Parathyroid adenoma (tissue), 2 donors: ENCODE measurements at regions not wholly inside any gene's neighbourhood (a gene's known extent, or its start where the extent isn't known, plus 50 kb on each side); places are given as distances from the start of the nearest gene placed in this dataset.
"Not testable (repeated sequence)": the region's sequence is repeated elsewhere in the genome, so short reads cannot be mapped to it uniquely, and the experiment has no call there.

Source experiments
- H2AFZ ChIP-seq: fragments of 300-600 bp; sonication (generic); one replicate; pipeline ENCODE4 v1.7.0; 2017; ENCODE audit warnings: antibody characterized with exemption, mild to moderate bottlenecking
- H3K27ac ChIP-seq: fragments of 300-600 bp; sonication (generic); one replicate; pipeline ENCODE4 v1.7.0; 2017
- H3K27me3 ChIP-seq: fragments of 300-600 bp; sonication (generic); one replicate; pipeline ENCODE4 v1.7.0; 2017; ENCODE audit warnings: low read length; ENCODE audit not compliant: control insufficient read depth, insufficient read depth
- H3K36me3 ChIP-seq: fragments of 300-600 bp; sonication (generic); one replicate; pipeline ENCODE4 v1.7.0; 2017; ENCODE audit warnings: low read length; ENCODE audit not compliant: control insufficient read depth, insufficient read depth
- H3K4me1 ChIP-seq: fragments of 300-600 bp; sonication (generic); one replicate; pipeline ENCODE4 v1.7.0; 2017; ENCODE audit warnings: control low read depth
- H3K4me2 ChIP-seq: fragments of 300-600 bp; sonication (generic); one replicate; pipeline ENCODE4 v1.7.0; 2017; ENCODE audit warnings: low read length
- H3K4me3 ChIP-seq: fragments of 300-600 bp; sonication (generic); one replicate; pipeline ENCODE4 v1.7.0; 2017; ENCODE audit warnings: low read depth, low read length
- H3K79me2 ChIP-seq: fragments of 300-600 bp; sonication (generic); one replicate; pipeline ENCODE4 v1.7.0; 2017; ENCODE audit warnings: control low read depth
- H3K9ac ChIP-seq: fragments of 300-600 bp; sonication (generic); one replicate; pipeline ENCODE4 v1.7.0; 2017; ENCODE audit warnings: mild to moderate bottlenecking
- H3K9me3 ChIP-seq: fragments of 300-600 bp; sonication (generic); one replicate; pipeline ENCODE4 v1.7.0; 2017; ENCODE audit warnings: low read length; ENCODE audit not compliant: control insufficient read depth
- CTCF ChIP-seq: fragments of 300-600 bp; sonication (generic); IDR thresholded peaks from one replicate; pipeline ENCODE4 v1.7.0; 2017; ENCODE audit warnings: antibody characterized with exemption, mild to moderate bottlenecking
- donor health status: primary hyperparathyroidism.

DNA sequence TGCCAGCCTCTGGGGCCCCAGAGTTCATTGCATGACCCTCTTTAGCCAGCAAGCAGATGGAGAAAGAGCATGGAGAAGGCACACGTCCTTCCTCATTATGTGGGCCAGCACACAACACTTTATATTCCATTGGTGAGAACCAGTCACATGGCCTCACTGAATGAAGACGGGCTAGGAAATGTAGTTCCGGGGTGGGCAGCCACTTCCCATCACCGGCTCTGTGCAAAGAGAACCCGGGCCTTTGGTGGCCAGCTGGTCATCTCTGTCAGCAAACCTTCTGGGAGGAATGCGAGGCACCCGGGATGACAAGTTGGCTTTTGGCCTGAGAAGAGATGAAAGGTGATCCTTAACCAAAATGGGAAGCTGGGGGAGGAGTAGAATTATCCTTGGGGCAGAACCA lies 90.2 kb upstream of the VGLL4 start:
- H2AFZ ChIP-seq: no peak overlapping the region
- H3K79me2 ChIP-seq: no peaks in the 10 kb centered on the region
- no peaks in the 10 kb centered on the region for H3K27me3 ChIP-seq
- H3K4me3 ChIP-seq: no peak overlapping the region
- H3K9me3 ChIP-seq: no peaks in the 10 kb centered on the region
- no peaks in the 10 kb centered on the region for H3K36me3 ChIP-seq
- no peak overlapping the region for H3K27ac ChIP-seq
- TF ChIP-seq CTCF: no peak
- H3K4me1 ChIP-seq: peaks cover 5% of the 10 kb centered on the region
- no peak overlapping the region for H3K4me2 ChIP-seq
- H3K9ac ChIP-seq: no peak overlapping the region

DNA sequence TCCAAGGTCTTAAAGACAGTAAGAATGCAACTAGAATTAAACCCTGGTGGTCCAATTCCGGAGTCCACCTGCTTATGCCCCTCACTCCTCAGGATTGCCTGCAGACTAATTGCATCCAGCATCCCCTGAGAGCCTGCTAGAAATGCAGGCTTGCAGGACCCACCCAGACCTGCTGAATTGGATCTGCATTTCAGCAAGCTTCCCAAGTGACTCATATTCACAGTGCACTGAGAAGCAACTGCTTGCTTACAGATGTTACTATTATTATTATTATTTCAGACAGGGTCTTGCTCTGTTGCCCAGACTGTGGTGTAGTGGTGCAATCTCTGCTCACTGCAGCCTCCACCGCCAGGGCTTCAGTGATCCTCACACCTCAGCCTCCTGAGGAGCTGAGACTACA lies 83.5 kb upstream of the VGLL4 start:
- H3K79me2 ChIP-seq: no peaks in the 10 kb centered on the region
- H3K4me2 ChIP-seq: no peak overlapping the region
- H3K4me1 ChIP-seq: no peaks in the 10 kb centered on the region
- H3K4me3 ChIP-seq: no peak overlapping the region
- H3K9me3 ChIP-seq: no peaks in the 10 kb centered on the region
- no peak overlapping the region for H3K27ac ChIP-seq
- no peaks in the 10 kb centered on the region for H3K27me3 ChIP-seq
- no peak overlapping the region for H3K9ac ChIP-seq
- no peak overlapping the region for H2AFZ ChIP-seq
- no peak for TF ChIP-seq CTCF
- no peaks in the 10 kb centered on the region for H3K36me3 ChIP-seq

- H3K27ac ChIP-seq: no peak overlapping the region
- H3K79me2 ChIP-seq: no peaks in the 10 kb centered on the region
- no peak for TF ChIP-seq CTCF
- no peaks in the 10 kb centered on the region for H3K27me3 ChIP-seq
- H3K4me2 ChIP-seq: no peak overlapping the region
- no peaks in the 10 kb centered on the region for H3K36me3 ChIP-seq
- no peak overlapping the region for H3K4me3 ChIP-seq
- H3K9me3 ChIP-seq: no peaks in the 10 kb centered on the region
- H2AFZ ChIP-seq: no peak overlapping the region
- peaks cover 3% of the 10 kb centered on the region for H3K4me1 ChIP-seq
- H3K9ac ChIP-seq: no peak overlapping the region
These were observed 82.4 kb upstream of the VGLL4 start for GRCh38 chr3:11726146-11726545.

DNA sequence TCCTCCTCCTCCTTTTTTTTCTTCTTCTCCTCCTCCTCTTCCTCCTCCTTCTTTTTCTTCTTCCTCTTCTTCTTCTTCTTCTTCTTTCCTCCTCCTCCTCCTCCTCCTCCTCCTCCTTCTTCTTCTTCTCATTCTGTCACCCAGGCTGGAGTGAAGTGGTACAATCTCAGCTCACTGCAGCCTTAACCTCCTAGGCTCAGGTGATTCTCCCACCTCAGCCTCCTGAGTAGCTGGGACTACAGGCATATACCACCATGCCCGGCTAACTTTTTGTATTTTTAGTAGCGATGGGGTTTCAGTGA lies 81.6 kb upstream of the VGLL4 start:
- H3K27me3 ChIP-seq, H3K4me2 ChIP-seq, H3K9ac ChIP-seq, H3K4me3 ChIP-seq, H2AFZ ChIP-seq, H3K36me3 ChIP-seq, H3K4me1 ChIP-seq, H3K9me3 ChIP-seq, H3K79me2 ChIP-seq, H3K27ac ChIP-seq: not testable (repeated sequence)

DNA sequence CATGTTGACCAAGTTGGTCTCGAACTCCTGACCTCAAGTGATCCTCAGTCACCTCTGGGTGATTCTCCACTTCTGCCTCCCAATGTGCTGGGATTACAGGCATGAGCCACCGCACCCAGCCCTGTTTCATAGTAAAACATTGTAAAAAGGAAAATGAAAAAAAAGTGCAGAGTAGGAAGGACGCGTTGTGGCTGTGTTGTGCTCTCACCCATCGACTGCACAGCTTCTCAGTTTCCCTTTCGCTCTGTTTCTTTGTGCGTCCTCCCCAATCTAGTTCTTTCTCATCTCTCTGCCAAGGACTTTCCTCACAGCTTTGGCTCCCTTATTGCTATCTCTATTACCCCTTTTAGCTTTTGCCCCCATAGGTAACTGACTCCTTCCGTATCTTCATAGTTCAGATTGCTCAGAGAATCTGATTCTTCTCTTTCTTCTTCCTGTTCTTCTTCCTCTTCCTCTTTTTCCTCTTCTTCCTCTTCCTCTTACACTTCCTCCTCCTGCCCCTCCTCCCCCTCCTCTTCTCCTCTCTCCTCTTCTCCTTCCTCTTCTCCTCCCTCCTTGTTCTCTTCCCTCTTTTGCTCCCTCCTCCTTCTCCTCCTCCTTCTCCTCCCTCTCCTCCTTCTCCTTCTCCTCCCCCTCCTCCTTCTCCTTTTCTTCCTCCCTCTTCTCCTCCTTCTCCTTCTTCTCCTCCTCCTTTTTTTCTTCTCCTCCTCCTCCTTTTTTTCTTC lies 81.1 kb upstream of the VGLL4 start:
- Histone ChIP-seq H3K27me3 (no peaks in the 10 kb centered on the region), H3K9ac (no peak overlapping the region), H3K27ac (no peak overlapping the region), H3K79me2 (no peaks in the 10 kb centered on the region), H3K4me1 (peaks cover 3% of the 10 kb centered on the region), H2AFZ (no peak overlapping the region), H3K36me3 (no peaks in the 10 kb centered on the region), H3K9me3 (no peaks in the 10 kb centered on the region), H3K4me2 (no peak overlapping the region), H3K4me3 (no peak overlapping the region)
- TF ChIP-seq CTCF: no peak
